IMR-90 (cell line): ENCODE measurements at regions not wholly inside any gene's neighbourhood (a gene's known extent, or its start where the extent isn't known, plus 50 kb on each side); places are given as distances from the start of the nearest gene placed in this dataset.

Experiments used
- ATAC-seq: fragments of 200-7000 bp; cut with Tn5 transposase; 2 replicates; pipeline ENCODE4 v1.9.1; 2020; ENCODE audit warnings: low read depth, mild to moderate bottlenecking, moderate library complexity
- BruUV-seq: library from RNA; stranded (reverse); fragments of 400-500 nt; replicated peaks from 2 replicates; lab custom pipeline; 2021; lab: Mats Ljungman, UMichigan
- CTCF ChIA-PET: fragments of 300-600 bp; formaldehyde crosslinking; extraction: SDS; loops from one replicate; lab custom pipeline; 2021; ENCODE audit warnings: antibody characterized with exemption; lab: Yijun Ruan, JAX
- POLR2A ChIA-PET: fragments of 300-600 bp; sonication (Branson Sonifier 250); formaldehyde crosslinking; loops from one replicate; lab custom pipeline; 2022; ENCODE audit warnings: antibody characterized with exemption; ENCODE audit not compliant: unreplicated experiment; lab: Charles Lee
- DNase-seq: peaks from one replicate; pipeline ENCODE4 v3.0.0; 2013
- H2AFZ ChIP-seq: replicated peaks from 2 replicates; pipeline ENCODE3; 2013; ENCODE audit warnings: low read length, mild to moderate bottlenecking; ENCODE audit not compliant: poor library complexity
- H2AK5ac ChIP-seq: 2 replicates; pipeline ENCODE4 v1.6.1; 2013; ENCODE audit warnings: low read depth, low read length, inconsistent platforms
- H2AK9ac ChIP-seq: replicated peaks from 2 replicates; pipeline ENCODE3; 2013; ENCODE audit warnings: mild to moderate bottlenecking, low read depth, low read length, moderate library complexity; ENCODE audit not compliant: poor library complexity
- H2BK120ac ChIP-seq: 2 replicates; pipeline ENCODE4 v1.6.1; 2013; ENCODE audit warnings: low read depth, low read length, inconsistent platforms
- H2BK15ac ChIP-seq: 3 replicates; pipeline ENCODE4 v1.6.1; 2013; ENCODE audit warnings: low read depth, low read length, inconsistent platforms
- H2BK20ac ChIP-seq: 2 replicates; pipeline ENCODE4 v1.6.1; 2013; ENCODE audit warnings: low read depth, mild to moderate bottlenecking, inconsistent platforms, low read length, moderate library complexity
- H2BK5ac ChIP-seq: 2 replicates; pipeline ENCODE4 v1.6.1; 2013; ENCODE audit warnings: mild to moderate bottlenecking, low read depth, low read length, inconsistent platforms; ENCODE audit not compliant: poor library complexity, severe bottlenecking
- H3K14ac ChIP-seq: replicated peaks from 2 replicates; pipeline ENCODE4 v1.6.1; 2013; ENCODE audit warnings: low read depth, low read length, inconsistent platforms
- H3K18ac ChIP-seq: 2 replicates; pipeline ENCODE4 v1.6.1; 2013; ENCODE audit warnings: low read depth, low read length, control low read depth
- H3K23ac ChIP-seq: 2 replicates; pipeline ENCODE4 v1.6.1; 2013; ENCODE audit warnings: low read depth, low read length, inconsistent platforms
- H3K27ac ChIP-seq: 2 replicates; pipeline ENCODE4 v1.5.1; 2013; ENCODE audit warnings: mild to moderate bottlenecking, control low read depth, low read length; ENCODE audit not compliant: insufficient read depth
- H3K27me3 ChIP-seq: 2 replicates; pipeline ENCODE4 v1.6.1; 2013; ENCODE audit warnings: low read length; ENCODE audit not compliant: control insufficient read depth, insufficient read depth
- H3K36me3 ChIP-seq: 2 replicates; pipeline ENCODE4 v1.6.1; 2013; ENCODE audit warnings: low read length, mixed read lengths; ENCODE audit not compliant: control insufficient read depth, insufficient read depth
- H3K4ac ChIP-seq: 2 replicates; pipeline ENCODE4 v1.6.1; 2013; ENCODE audit warnings: low read depth, low read length, inconsistent platforms
- H3K4me1 ChIP-seq: 2 replicates; pipeline ENCODE4 v1.6.1; 2013; ENCODE audit warnings: low read length, mixed read lengths; ENCODE audit not compliant: control insufficient read depth, insufficient read depth
- H3K4me2 ChIP-seq: 2 replicates; pipeline ENCODE4 v1.6.1; 2013; ENCODE audit warnings: low read depth, mild to moderate bottlenecking, control low read depth, low read length, moderate library complexity
- H3K4me3 ChIP-seq: 2 replicates; pipeline ENCODE4 v1.5.1; 2013; ENCODE audit warnings: low read depth, mild to moderate bottlenecking, control low read depth, low read length, moderate library complexity; ENCODE audit not compliant: insufficient read depth
- H3K56ac ChIP-seq: 2 replicates; pipeline ENCODE4 v1.6.1; 2013; ENCODE audit warnings: low read length, inconsistent platforms; ENCODE audit not compliant: insufficient read depth; ENCODE audit errors: extremely low read depth
- H3K79me1 ChIP-seq, 2 experiments: 2 replicates each; pipeline ENCODE4 v1.6.1; 2013; ENCODE audit warnings: low read length in 2 of 2, inconsistent platforms in 1 of 2, low read depth in 1 of 2
- H3K9ac ChIP-seq: 2 replicates; pipeline ENCODE4 v1.6.1; 2013; ENCODE audit warnings: low read depth, low read length, control low read depth
- H3K9me1 ChIP-seq: 2 replicates; pipeline ENCODE4 v1.6.1; 2013; ENCODE audit warnings: low read length, inconsistent platforms; ENCODE audit not compliant: insufficient read depth
- H3K9me3 ChIP-seq: 2 replicates; pipeline ENCODE4 v1.6.1; 2013; ENCODE audit warnings: low read length; ENCODE audit not compliant: control insufficient read depth, insufficient read depth
- H4K20me1 ChIP-seq: 2 replicates; pipeline ENCODE4 v1.6.1; 2013; ENCODE audit warnings: low read length, inconsistent platforms; ENCODE audit not compliant: insufficient read depth
- H4K5ac ChIP-seq: 2 replicates; pipeline ENCODE4 v1.6.1; 2013; ENCODE audit warnings: mild to moderate bottlenecking, low read depth, low read length, control low read depth
- H4K8ac ChIP-seq, 2 experiments: 2 replicates each; pipeline ENCODE4 v1.6.1; 2013; ENCODE audit warnings: low read depth in 2 of 2, low read length in 2 of 2, control low read depth in 1 of 2, inconsistent platforms in 1 of 2
- H4K91ac ChIP-seq: 2 replicates; pipeline ENCODE4 v1.6.1; 2013; ENCODE audit warnings: low read depth, low read length, inconsistent platforms; ENCODE audit not compliant: insufficient read depth
- BHLHE40 ChIP-seq: fragments of 150-350 bp; IDR thresholded peaks from 2 replicates; pipeline ENCODE4 v1.6.1; 2016; ENCODE audit warnings: mild to moderate bottlenecking, low read depth, low read length
- CEBPB ChIP-seq: IDR thresholded peaks from 2 replicates; pipeline ENCODE4 v1.6.1; 2012; ENCODE audit warnings: low read depth, low read length, improper control_type of control experiment
- CHD1 ChIP-seq: IDR thresholded peaks from 2 replicates; pipeline ENCODE4 v1.6.1; 2012; ENCODE audit warnings: low read depth, low read length, improper control_type of control experiment
- FOS ChIP-seq: fragments of 150-350 bp; IDR thresholded peaks from 2 replicates; pipeline ENCODE4 v1.6.1; 2016; ENCODE audit warnings: low read depth, low read length
- MAFK ChIP-seq: IDR thresholded peaks from 2 replicates; pipeline ENCODE4 v1.6.1; 2012; ENCODE audit warnings: low read depth, low read length, improper control_type of control experiment
- MAZ ChIP-seq: IDR thresholded peaks from 2 replicates; pipeline ENCODE4 v1.6.1; 2012; ENCODE audit warnings: low read depth, mild to moderate bottlenecking, low read length, improper control_type of control experiment, moderate library complexity, borderline replicate concordance
- MXI1 ChIP-seq: IDR thresholded peaks from 2 replicates; pipeline ENCODE4 v1.6.1; 2012; ENCODE audit warnings: low read depth, mild to moderate bottlenecking, low read length, moderate library complexity, borderline replicate concordance
- NFE2L2 ChIP-seq: fragments of 150-350 bp; IDR thresholded peaks from 2 replicates; pipeline ENCODE4 v1.6.1; 2016; ENCODE audit warnings: low read depth, mild to moderate bottlenecking, low read length
- POLR2A ChIP-seq: IDR thresholded peaks from 2 replicates; pipeline ENCODE4 v1.6.1; 2012; ENCODE audit warnings: mild to moderate bottlenecking, low read depth, low read length
- RAD21 ChIP-seq: IDR thresholded peaks from 2 replicates; pipeline ENCODE4 v1.6.1; 2012; ENCODE audit warnings: low read length, improper control_type of control experiment
- RCOR1 ChIP-seq: IDR thresholded peaks from 2 replicates; pipeline ENCODE4 v1.6.1; 2012; ENCODE audit warnings: mild to moderate bottlenecking, low read length, improper control_type of control experiment; ENCODE audit not compliant: insufficient replicate concordance
- RFX5 ChIP-seq: IDR thresholded peaks from 2 replicates; pipeline ENCODE4 v1.8.0; 2012; ENCODE audit warnings: low read depth, mild to moderate bottlenecking, low read length, moderate library complexity
- SMC3 ChIP-seq: fragments of 150-350 bp; IDR thresholded peaks from 2 replicates; pipeline ENCODE4 v1.6.1; 2016; ENCODE audit warnings: low read depth, mild to moderate bottlenecking, antibody characterized with exemption, low read length, moderate library complexity
- dilution Hi-C: fragments of 300-500 bp; cut with HindIII; formaldehyde crosslinking; loops from one replicate; pipeline ENCODE4 v1.14.3; 2018; ENCODE audit warnings: low sequenced_read_pairs; ENCODE audit not compliant: unreplicated experiment
- in situ Hi-C: fragments of 300-500 bp; cut with MboI; formaldehyde crosslinking; loops from 3 replicates; pipeline ENCODE4 v1.14.3; 2019; ENCODE audit warnings: low sequenced_read_pairs, inconsistent platforms, mixed read lengths
- intact Hi-C: fragments of 100-400 bp; cut with micrococcal nuclease; formaldehyde crosslinking; loops from 2 replicates; pipeline ENCODE4 v1.10.0; 2022
- TF ChIP-seq, protein P1 (sequence below): conservative IDR thresholded peaks from 2 replicates; pipeline ENCODE4 v1.5.1; 2012; ENCODE audit warnings: mild to moderate bottlenecking, low read depth, low read length, improper control_type of control experiment
- TF ChIP-seq, protein P2 (sequence below): fragments of 150-350 bp; IDR thresholded peaks from 2 replicates; pipeline ENCODE4 v1.6.1; 2016; ENCODE audit warnings: low read depth, mild to moderate bottlenecking, low read length, moderate library complexity, borderline replicate concordance
- TF ChIP-seq, protein P3 (sequence below): fragments of 150-350 bp; IDR thresholded peaks from 2 replicates; pipeline ENCODE4 v1.6.1; 2017; ENCODE audit warnings: mild to moderate bottlenecking, antibody characterized with exemption, low read length, low read depth

DNA sequence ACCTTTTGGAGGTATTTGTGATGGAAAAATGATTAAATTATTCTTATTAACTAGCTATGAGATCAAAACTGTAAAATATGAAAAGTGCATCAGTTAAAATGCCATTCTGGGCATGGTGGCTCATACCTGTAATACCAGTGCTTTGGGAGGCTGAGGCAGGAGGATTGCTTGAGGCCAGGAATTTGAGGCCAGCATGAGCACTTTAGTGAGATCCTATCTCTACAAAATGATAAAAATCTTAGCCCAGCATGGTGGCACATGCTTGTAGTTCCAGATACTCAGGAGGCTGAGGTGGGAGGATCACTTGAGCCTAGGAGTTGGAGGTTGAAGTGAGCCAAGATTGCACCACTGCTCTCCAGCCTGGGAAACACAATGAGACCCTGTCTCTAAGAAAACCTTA is 252.5 kb upstream of the SEMA6A start:
- Histone ChIP-seq H3K56ac (no peak overlapping the region), H2BK20ac (no peak overlapping the region), H4K91ac (no peak overlapping the region), H3K4me1 (no peaks in the 10 kb centered on the region), H3K36me3 (no peaks in the 10 kb centered on the region), H2AK5ac (no peak overlapping the region), H3K18ac (no peak overlapping the region), H3K4me2 (no peak overlapping the region), H3K4me3 (no peak overlapping the region), H2BK5ac (no peak overlapping the region), H2BK120ac (no peak overlapping the region), H3K4ac (no peak overlapping the region), H4K20me1 (no peaks in the 10 kb centered on the region), H4K8ac (no peak overlapping the region), H3K27me3 (no peaks in the 10 kb centered on the region), H3K9ac (no peak overlapping the region), H4K5ac (no peak overlapping the region), H3K9me1 (no peaks in the 10 kb centered on the region), H3K79me1 (no peaks in the 10 kb centered on the region), H2AFZ (no peak overlapping the region), H3K27ac (no peak overlapping the region), H3K14ac (no peak overlapping the region), H3K9me3 (peaks cover 9% of the 10 kb centered on the region; the same call in 1 of the 2 replicates), H2BK15ac (no peak overlapping the region), H3K23ac (no peak overlapping the region), H2AK9ac (no peak overlapping the region)
- no TSS peak for BruUV-seq
- TF ChIP-seq RAD21 (no peak), FOS (no peak), MAZ (no peak), RFX5 (no peak), RCOR1 (no peak), POLR2A (no peak), CEBPB (no peak), NFE2L2 (no peak), MAFK (no peak), SMC3 (no peak), MXI1 (no peak), BHLHE40 (no peak), CHD1 (no peak)
- TF ChIP-seq, protein P1, sequence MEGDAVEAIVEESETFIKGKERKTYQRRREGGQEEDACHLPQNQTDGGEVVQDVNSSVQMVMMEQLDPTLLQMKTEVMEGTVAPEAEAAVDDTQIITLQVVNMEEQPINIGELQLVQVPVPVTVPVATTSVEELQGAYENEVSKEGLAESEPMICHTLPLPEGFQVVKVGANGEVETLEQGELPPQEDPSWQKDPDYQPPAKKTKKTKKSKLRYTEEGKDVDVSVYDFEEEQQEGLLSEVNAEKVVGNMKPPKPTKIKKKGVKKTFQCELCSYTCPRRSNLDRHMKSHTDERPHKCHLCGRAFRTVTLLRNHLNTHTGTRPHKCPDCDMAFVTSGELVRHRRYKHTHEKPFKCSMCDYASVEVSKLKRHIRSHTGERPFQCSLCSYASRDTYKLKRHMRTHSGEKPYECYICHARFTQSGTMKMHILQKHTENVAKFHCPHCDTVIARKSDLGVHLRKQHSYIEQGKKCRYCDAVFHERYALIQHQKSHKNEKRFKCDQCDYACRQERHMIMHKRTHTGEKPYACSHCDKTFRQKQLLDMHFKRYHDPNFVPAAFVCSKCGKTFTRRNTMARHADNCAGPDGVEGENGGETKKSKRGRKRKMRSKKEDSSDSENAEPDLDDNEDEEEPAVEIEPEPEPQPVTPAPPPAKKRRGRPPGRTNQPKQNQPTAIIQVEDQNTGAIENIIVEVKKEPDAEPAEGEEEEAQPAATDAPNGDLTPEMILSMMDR = no peak
- TF ChIP-seq, protein P2, sequence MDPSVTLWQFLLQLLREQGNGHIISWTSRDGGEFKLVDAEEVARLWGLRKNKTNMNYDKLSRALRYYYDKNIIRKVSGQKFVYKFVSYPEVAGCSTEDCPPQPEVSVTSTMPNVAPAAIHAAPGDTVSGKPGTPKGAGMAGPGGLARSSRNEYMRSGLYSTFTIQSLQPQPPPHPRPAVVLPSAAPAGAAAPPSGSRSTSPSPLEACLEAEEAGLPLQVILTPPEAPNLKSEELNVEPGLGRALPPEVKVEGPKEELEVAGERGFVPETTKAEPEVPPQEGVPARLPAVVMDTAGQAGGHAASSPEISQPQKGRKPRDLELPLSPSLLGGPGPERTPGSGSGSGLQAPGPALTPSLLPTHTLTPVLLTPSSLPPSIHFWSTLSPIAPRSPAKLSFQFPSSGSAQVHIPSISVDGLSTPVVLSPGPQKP = no peak
- TF ChIP-seq, protein P3, sequence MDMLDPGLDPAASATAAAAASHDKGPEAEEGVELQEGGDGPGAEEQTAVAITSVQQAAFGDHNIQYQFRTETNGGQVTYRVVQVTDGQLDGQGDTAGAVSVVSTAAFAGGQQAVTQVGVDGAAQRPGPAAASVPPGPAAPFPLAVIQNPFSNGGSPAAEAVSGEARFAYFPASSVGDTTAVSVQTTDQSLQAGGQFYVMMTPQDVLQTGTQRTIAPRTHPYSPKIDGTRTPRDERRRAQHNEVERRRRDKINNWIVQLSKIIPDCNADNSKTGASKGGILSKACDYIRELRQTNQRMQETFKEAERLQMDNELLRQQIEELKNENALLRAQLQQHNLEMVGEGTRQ = no peak
- DNase-seq (no peak), ATAC-seq (no peak)
- POLR2A ChIA-PET = no interaction called here
- CTCF ChIA-PET = no interaction called here
- intact Hi-C loops = no loop called here
- dilution Hi-C loops = no loop called here
- in situ Hi-C loops = no loop called here
